ENCODE measurements at regions not wholly inside any gene's neighbourhood (a gene's known extent, or its start where the extent isn't known, plus 50 kb on each side); places are given as distances from the start of the nearest gene placed in this dataset.
A peak's percentile ranks its signal among the peaks of the same experiment; 100 is the strongest.

DNA sequence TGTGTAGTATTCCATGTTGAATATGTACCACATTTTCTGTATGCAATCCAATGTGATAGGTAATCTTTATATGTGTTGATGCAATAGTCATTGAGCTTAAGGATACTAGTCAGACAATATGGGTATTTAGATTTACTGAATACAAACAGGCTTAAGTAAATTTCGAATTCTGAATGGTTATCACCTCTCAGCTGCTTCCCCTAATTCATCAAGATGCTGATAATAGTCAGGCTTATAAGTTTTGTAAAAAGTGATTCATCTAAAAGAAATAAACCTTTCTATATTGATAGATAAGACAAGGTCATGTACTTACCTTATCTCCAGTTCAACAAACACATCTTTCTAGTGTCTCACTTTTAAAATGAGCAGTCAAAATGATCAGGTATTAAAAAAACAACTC, 205.5 kb downstream of the CASP12 start:
- no peaks in the 10 kb centered on the region for H3K79me2 ChIP-seq (ENCODE audit: insufficient read depth, low read length)
- H3K9me3 Mint-ChIP-seq = peaks cover 0 to 3% (median 0%) of the 10 kb centered on the region in 7 donors
- no peak overlapping the region for H3K4me3 ChIP-seq (replicated peaks in 1 of 3; ENCODE audit: low read depth in 2 of 3, low read length in 3 of 3)
- no peaks in the 10 kb centered on the region for H3K36me3 Mint-ChIP-seq
- WGBS (ENCODE audit: insufficient coverage) = no CpG with 5 or more reads among the region's 1 CpG
- no peak overlapping the region for H3K27ac Mint-ChIP-seq
- intact Hi-C loops (cut with micrococcal nuclease) = no loop called here
- no peaks in the 10 kb centered on the region for H4K20me1 ChIP-seq (ENCODE audit: insufficient read depth, low read length)
- no peaks in the 10 kb centered on the region for H3K27me3 ChIP-seq (ENCODE audit: control insufficient read depth in 2 of 2, insufficient read depth in 2 of 2, low read length in 2 of 2)
- H2AFZ ChIP-seq (ENCODE audit: insufficient read depth, low read depth, low read length, poor library complexity, severe bottlenecking) = no peak overlapping the region
- H3K9me3 ChIP-seq (replicated peaks in 1 of 2; ENCODE audit: control insufficient read depth in 1 of 2, insufficient read depth in 1 of 2, low read length in 2 of 2) = no peaks in the 10 kb centered on the region
- H3K9ac ChIP-seq (ENCODE audit: insufficient read depth, low read length, poor library complexity, severe bottlenecking) = no peak overlapping the region
- DNase-seq = no peak
- no peak overlapping the region for H3K4me2 ChIP-seq (replicated peaks; ENCODE audit: extremely low read depth, low read length, poor library complexity, severe bottlenecking)
- H3K4me1 Mint-ChIP-seq = peaks cover 34% of the 10 kb centered on the region
- H3K4me3 Mint-ChIP-seq = no peak overlapping the region
- TF ChIP-seq, protein P1, sequence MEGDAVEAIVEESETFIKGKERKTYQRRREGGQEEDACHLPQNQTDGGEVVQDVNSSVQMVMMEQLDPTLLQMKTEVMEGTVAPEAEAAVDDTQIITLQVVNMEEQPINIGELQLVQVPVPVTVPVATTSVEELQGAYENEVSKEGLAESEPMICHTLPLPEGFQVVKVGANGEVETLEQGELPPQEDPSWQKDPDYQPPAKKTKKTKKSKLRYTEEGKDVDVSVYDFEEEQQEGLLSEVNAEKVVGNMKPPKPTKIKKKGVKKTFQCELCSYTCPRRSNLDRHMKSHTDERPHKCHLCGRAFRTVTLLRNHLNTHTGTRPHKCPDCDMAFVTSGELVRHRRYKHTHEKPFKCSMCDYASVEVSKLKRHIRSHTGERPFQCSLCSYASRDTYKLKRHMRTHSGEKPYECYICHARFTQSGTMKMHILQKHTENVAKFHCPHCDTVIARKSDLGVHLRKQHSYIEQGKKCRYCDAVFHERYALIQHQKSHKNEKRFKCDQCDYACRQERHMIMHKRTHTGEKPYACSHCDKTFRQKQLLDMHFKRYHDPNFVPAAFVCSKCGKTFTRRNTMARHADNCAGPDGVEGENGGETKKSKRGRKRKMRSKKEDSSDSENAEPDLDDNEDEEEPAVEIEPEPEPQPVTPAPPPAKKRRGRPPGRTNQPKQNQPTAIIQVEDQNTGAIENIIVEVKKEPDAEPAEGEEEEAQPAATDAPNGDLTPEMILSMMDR (IDR thresholded peaks at IDR 0.05) = no peak
- H3K4me1 ChIP-seq (ENCODE audit: control insufficient read depth in 1 of 2, insufficient read depth in 2 of 2, low read length in 2 of 2) = peaks cover 24 to 31% of the 10 kb centered on the region in 2 donors
- no peak overlapping the region for H3K27ac ChIP-seq (ENCODE audit: low read depth in 1 of 2, low read length in 2 of 2)
- no peaks in the 10 kb centered on the region for H3K27me3 Mint-ChIP-seq (ENCODE audit: low read depth in 3 of 3)
- no peaks in the 10 kb centered on the region for H3K36me3 ChIP-seq (replicated peaks in 1 of 2; ENCODE audit: control insufficient read depth in 1 of 2, insufficient read depth in 2 of 2, low read length in 2 of 2)

DNA sequence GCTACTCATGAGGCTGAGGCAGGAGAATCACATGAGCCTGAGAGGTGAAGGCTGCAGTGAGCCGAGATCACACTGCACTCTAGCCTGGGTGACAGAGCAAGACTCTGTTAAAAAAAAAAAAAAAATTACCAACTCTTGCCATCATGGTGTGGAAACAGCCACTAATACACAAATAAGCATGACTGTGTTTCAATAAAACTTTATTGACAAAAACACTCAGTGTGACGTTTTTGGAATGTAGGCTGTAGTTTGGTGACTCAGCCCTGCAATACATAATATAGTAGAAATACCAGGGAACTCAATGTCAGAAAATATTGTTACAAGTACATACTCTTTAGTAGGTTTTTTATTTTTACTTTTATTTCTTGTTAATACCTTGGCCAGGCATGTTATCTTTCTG, 207.1 kb downstream of the CASP12 start:
- TF ChIP-seq, protein P1 (IDR thresholded peaks at IDR 0.05) = no peak
- Mint-ChIP-seq H3K4me3 (no peak overlapping the region), H3K27me3 (ENCODE audit: low read depth in 3 of 3) (peaks cover 0 to 2% (median 0%) of the 10 kb centered on the region in 3 donors), H3K36me3 (no peaks in the 10 kb centered on the region), H3K4me1 (peaks cover 36% of the 10 kb centered on the region), H3K9me3 (peaks cover 0 to 3% (median 0%) of the 10 kb centered on the region in 7 donors), H3K27ac (no peak overlapping the region)
- no peaks in the 10 kb centered on the region for H3K9me3 ChIP-seq (replicated peaks in 1 of 2; ENCODE audit: control insufficient read depth in 1 of 2, insufficient read depth in 1 of 2, low read length in 2 of 2)
- H3K36me3 ChIP-seq (replicated peaks in 1 of 2; ENCODE audit: control insufficient read depth in 1 of 2, insufficient read depth in 2 of 2, low read length in 2 of 2) = no peaks in the 10 kb centered on the region
- H3K27ac ChIP-seq (ENCODE audit: low read depth in 1 of 2, low read length in 2 of 2) = no peak overlapping the region
- intact Hi-C loops (cut with micrococcal nuclease) = no loop called here
- H4K20me1 ChIP-seq (ENCODE audit: insufficient read depth, low read length) = no peaks in the 10 kb centered on the region
- peaks cover 24 to 31% of the 10 kb centered on the region in 2 donors for H3K4me1 ChIP-seq (ENCODE audit: control insufficient read depth in 1 of 2, insufficient read depth in 2 of 2, low read length in 2 of 2)
- H3K27me3 ChIP-seq (ENCODE audit: control insufficient read depth in 2 of 2, insufficient read depth in 2 of 2, low read length in 2 of 2) = no peaks in the 10 kb centered on the region
- H3K4me3 ChIP-seq (replicated peaks in 1 of 3; ENCODE audit: low read depth in 2 of 3, low read length in 3 of 3) = no peak overlapping the region
- no peak overlapping the region for H3K9ac ChIP-seq (ENCODE audit: insufficient read depth, low read length, poor library complexity, severe bottlenecking)
- no CpG with 5 or more reads among the region's 2 CpGs for WGBS (ENCODE audit: insufficient coverage)
- no peaks in the 10 kb centered on the region for H3K79me2 ChIP-seq (ENCODE audit: insufficient read depth, low read length)
- peak in 1 of 3 donors; percentile 18 for DNase-seq
- H2AFZ ChIP-seq (ENCODE audit: insufficient read depth, low read depth, low read length, poor library complexity, severe bottlenecking) = no peak overlapping the region
- H3K4me2 ChIP-seq (replicated peaks; ENCODE audit: extremely low read depth, low read length, poor library complexity, severe bottlenecking) = no peak overlapping the region

Data from CD14-positive monocyte (primary cell).